HG03378 (cell line): ENCODE measurements at regions not wholly inside any gene's neighbourhood (a gene's known extent, or its start where the extent isn't known, plus 50 kb on each side); places are given as distances from the start of the nearest gene placed in this dataset.

Experiments used
- ATAC-seq: cut with Tn5 transposase; IDR thresholded peaks from one replicate; pipeline ENCODE4 v1.9.1; 2021; ENCODE audit warnings: mild to moderate bottlenecking, moderate library complexity; ENCODE audit not compliant: unreplicated experiment

GRCh38 chr4:13133700-13134099 lies 350.4 kb downstream of the RAB28 start:
- no peak for ATAC-seq

DNA sequence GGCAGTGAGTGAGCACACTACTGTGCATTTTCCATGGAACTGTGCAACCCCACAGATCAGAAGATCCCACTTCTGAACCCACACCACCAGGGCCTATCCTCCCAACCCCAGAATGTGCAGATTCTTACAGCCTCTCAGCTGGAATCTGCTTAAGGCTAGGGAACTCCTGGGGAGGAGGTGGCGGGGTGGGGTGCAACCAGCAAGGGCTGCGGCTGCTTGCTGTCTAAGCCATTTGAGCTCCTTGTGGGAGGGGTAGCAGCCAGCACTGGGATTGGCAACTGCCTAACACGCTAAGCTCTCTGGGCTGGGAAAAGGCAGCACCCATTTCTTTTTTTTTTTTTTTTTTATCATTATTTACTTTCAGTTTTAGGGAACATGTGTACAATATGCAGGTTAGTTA lies 353.3 kb downstream of the RAB28 start:
- ATAC-seq, result no peak

GRCh38 chr4:13129095-13129494 lies 355.0 kb downstream of the RAB28 start:
- no peak for ATAC-seq

GRCh38 chr4:13126976-13127910 lies 356.9 kb downstream of the RAB28 start:
- no peak for ATAC-seq

GRCh38 chr4:13118633-13119032 lies 365.5 kb downstream of the RAB28 start:
- ATAC-seq, result no peak

GRCh38 chr4:13117185-13117584 lies 367.0 kb downstream of the RAB28 start:
- no peak for ATAC-seq

- ATAC-seq, result no peak
Observed at GRCh38 chr4:13112030-13112429, 372.1 kb downstream of the RAB28 start.

DNA sequence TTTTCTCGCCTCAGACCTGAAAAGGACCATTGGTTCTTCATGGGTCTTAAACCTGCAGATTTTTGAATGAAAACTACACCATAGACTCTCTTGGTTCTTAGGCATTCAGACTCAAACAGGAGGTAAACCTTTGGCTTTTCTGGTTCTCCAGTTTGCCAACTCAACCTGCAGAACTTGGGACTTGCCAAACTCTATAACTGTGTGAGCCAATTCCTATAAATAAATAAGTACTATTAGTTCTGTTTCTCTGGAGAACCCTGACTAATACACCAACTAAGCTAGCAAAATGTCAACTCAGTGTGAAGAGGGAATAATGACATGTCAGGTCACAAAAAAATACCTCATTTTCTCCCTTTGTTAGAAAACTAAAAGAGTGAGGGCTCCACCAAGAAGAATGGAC lies 374.6 kb downstream of the RAB28 start:
- ATAC-seq, result no peak

DNA sequence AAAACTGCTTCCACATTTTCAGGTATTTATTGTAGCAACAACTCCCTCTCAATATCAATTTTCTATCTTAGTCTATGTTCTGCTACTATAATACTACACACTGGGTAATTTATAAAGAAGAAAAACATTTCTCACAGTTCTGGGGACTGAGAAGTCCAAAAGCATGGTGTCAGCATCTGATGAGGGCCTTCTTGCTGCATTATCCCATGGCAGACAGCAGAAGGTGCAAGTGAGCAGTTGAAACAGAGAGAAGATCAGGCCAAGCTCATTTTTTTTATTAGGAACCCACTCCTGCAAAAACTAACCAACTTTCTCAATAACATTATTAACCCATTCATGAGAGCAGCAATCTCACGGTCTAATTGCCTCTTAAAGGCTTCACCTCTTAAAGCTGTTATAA lies 376.0 kb downstream of the RAB28 start:
- ATAC-seq, result no peak

GRCh38 chr4:13103382-13104015 lies 380.6 kb downstream of the RAB28 start:
- ATAC-seq, result no peak

GRCh38 chr4:13102092-13102742 lies 381.9 kb downstream of the RAB28 start:
- ATAC-seq, result no peak

- no peak for ATAC-seq
Observed at GRCh38 chr4:13097971-13098370, 386.2 kb downstream of the RAB28 start.

GRCh38 chr4:13095722-13096121 lies 388.4 kb downstream of the RAB28 start:
- no peak for ATAC-seq

DNA sequence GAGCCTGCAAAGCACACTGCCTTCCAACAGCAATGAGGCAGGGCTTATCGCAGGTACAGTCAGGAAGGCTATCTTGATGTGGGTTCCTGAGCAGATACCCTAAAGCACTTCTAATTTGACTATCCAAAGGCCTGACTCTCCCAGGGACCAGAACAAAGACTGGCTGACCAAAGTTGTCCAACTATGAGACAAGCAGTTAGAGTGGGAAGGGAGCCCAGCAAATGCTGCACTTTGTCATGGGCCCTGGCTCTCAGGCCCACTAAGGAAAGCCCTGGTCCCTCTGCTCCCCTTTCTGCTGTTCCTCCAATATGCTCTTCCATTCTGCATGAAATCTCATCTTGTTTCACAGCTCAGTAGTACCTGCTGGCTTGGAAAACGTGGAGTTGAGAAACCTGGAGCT lies 391.0 kb downstream of the RAB28 start:
- no peak for ATAC-seq

DNA sequence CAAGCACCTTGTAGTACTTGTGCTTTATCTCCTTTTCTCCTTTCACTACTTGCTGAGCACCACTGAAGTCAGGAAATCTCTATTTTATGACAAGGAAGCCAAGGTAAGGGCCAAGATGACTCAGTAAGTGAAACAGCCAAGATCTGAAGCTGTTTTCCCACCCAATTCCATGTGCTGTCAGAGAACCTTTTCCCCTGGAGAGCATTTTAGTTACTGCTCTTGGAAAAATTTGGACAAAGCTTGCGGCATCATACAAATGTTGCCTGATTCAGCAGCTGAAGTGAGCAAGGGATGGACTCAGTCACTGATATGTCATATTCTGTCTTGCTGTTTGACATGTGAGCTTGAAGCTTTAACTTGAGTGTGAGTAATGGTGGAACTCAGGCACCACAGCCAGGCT lies 391.4 kb downstream of the RAB28 start:
- no peak for ATAC-seq

DNA sequence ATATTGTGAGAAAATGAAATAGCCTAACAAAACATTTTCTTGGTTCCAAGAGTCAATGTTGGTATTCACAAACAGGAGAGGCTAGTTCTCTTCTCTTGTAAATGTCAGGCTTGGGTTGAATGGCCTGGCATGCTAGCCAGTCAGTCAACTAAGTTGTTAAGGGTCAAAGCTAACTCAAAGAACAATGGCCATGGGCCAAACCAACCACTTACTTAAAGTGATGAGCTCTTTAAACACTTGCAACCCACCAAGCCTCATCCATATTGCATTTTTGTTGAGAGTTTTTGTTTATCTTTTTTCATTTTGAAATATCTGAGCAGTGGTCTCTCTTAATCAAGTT lies 394.5 kb downstream of the RAB28 start:
- no peak for ATAC-seq

GRCh38 chr4:13088726-13089658 lies 395.1 kb downstream of the RAB28 start:
- no peak for ATAC-seq

GRCh38 chr4:13087041-13087440 lies 397.1 kb downstream of the RAB28 start:
- no peak for ATAC-seq

- no peak for ATAC-seq
Observed at GRCh38 chr4:13084210-13084609, 399.9 kb downstream of the RAB28 start.

DNA sequence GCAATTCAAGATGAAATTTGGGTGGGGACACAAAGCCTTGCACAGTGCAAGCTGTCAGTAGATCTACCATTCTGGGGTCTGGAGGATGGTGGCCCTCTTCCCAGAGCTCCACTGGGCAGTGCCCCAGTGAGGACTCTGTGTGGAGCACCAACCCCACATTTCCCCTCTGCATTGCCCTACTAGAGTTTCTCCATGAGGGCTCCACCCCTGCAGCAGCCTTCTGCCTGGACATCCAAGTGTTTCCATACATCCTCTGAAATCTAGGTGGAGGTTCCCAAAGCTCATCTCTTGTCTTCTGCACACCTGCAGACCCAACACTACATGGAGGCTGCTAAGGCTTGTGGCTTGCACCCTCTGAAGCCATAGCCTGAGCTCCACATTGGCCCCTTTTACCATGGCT lies 402.3 kb downstream of the RAB28 start:
- ATAC-seq, result no peak

DNA sequence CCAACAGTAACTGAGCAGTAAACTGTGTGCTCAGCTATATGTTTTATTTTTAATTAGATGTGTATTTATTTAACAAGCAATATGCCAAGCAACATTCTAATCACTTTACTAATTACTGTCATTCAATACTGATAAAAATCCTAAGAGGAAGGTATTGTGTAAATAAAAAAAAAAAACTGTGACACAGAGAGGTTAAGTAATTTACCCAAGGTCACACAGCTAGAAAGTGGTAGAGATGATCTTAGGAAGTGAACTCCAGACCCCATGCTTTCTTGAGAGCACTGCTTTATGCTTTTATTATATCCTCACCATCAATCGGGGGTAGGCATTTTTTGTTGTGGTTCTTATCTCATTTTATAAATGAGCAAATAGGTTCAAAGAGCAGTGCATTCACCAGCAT lies 417.1 kb downstream of the RAB28 start:
- no peak for ATAC-seq
